ENCODE measurements at regions not wholly inside any gene's neighbourhood (a gene's known extent, or its start where the extent isn't known, plus 50 kb on each side); places are given as distances from the start of the nearest gene placed in this dataset.

DNA sequence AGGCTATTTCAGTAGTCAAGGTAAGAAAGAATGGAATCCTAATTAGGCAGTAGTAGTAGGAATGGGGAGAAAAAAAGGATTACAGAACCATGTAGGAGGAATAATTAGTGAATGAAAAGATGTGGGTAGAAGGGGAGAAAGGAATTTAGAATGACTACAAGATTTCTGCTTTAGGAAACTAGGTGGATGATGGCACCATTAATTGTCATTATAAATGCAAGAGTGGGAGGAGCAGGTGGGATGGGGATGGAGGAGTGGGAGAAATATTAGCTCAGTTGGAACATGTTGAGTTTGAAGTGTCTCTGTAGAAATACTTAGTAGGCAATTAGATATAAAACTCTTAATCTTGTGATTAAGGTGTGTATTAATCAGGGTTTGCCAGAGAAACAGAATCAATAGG lies 50.0 kb upstream of the C21orf91 start:
- in situ Hi-C loops (cut with HindIII; ENCODE audit: low sequenced_read_pairs) = no loop called here
- no peak for DNase-seq (ENCODE audit: low read depth)
- no peak overlapping the region for H3K4me3 ChIP-seq (ENCODE audit: low read depth, low read length)
- TF ChIP-seq, protein P1, sequence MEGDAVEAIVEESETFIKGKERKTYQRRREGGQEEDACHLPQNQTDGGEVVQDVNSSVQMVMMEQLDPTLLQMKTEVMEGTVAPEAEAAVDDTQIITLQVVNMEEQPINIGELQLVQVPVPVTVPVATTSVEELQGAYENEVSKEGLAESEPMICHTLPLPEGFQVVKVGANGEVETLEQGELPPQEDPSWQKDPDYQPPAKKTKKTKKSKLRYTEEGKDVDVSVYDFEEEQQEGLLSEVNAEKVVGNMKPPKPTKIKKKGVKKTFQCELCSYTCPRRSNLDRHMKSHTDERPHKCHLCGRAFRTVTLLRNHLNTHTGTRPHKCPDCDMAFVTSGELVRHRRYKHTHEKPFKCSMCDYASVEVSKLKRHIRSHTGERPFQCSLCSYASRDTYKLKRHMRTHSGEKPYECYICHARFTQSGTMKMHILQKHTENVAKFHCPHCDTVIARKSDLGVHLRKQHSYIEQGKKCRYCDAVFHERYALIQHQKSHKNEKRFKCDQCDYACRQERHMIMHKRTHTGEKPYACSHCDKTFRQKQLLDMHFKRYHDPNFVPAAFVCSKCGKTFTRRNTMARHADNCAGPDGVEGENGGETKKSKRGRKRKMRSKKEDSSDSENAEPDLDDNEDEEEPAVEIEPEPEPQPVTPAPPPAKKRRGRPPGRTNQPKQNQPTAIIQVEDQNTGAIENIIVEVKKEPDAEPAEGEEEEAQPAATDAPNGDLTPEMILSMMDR (IDR thresholded peaks at IDR 0.05; ENCODE audit: low read depth, low read length, missing control alignments) = no peak

Measured in astrocyte of the cerebellum (primary cell).